Loucy (cell line): ENCODE measurements at regions not wholly inside any gene's neighbourhood (a gene's known extent, or its start where the extent isn't known, plus 50 kb on each side); places are given as distances from the start of the nearest gene placed in this dataset.
"Not testable (repeated sequence)": the region's sequence is repeated elsewhere in the genome, so short reads cannot be mapped to it uniquely, and the experiment has no call there.

ENCODE experiments used
- CTCF ChIP-seq: fragments of 200-600 bp; sonication (generic); conservative IDR thresholded peaks from 2 replicates; pipeline ENCODE4 v1.5.1; 2014; ENCODE audit warnings: mild to moderate bottlenecking, antibody characterized with exemption, low read length
- EZH2phosphoT487 ChIP-seq: fragments of 200-600 bp; IDR thresholded peaks from 2 replicates; pipeline ENCODE4 v1.6.1; 2018; ENCODE audit warnings: antibody characterized with exemption, mild to moderate bottlenecking, moderate library complexity, borderline replicate concordance

DNA sequence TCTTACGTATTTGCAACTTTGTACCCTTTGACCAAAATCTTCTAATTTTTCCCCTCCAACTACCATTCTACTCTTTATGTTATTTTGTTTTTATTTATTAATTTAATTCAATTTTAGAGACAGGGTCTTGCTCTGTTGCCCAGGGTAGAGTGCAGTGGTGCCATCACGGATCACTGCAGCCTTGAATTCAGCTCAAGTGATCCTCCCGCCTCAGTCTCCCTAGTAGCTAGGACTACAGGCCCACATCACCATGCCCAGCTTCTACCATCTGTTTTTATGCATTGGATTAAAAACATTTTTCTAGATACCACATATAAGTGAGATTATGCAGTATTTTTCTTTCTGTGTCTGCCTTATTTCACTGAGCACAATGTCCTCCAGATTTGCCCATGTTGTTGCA, 2912.5 kb downstream of the RPIA start:
- not testable (repeated sequence) for TF ChIP-seq CTCF, EZH2phosphoT487
